ENCODE measurements at regions not wholly inside any gene's neighbourhood (a gene's known extent, or its start where the extent isn't known, plus 50 kb on each side); places are given as distances from the start of the nearest gene placed in this dataset.

GRCh38 chr15:87142096-87142495, 1062.4 kb downstream of the AGBL1 start:
- TF ChIP-seq CTCF (IDR thresholded peaks at IDR 0.05) (no peak), POLR2AphosphoS5 (IDR thresholded peaks at IDR 0.05) (no peak), POLR2A (IDR thresholded peaks at IDR 0.05) (no peak)

All from suprapubic skin (tissue), 4 donors.